HepG2 (cell line): ENCODE measurements at regions not wholly inside any gene's neighbourhood (a gene's known extent, or its start where the extent isn't known, plus 50 kb on each side); places are given as distances from the start of the nearest gene placed in this dataset.
"Not testable (repeated sequence)": the region's sequence is repeated elsewhere in the genome, so short reads cannot be mapped to it uniquely, and the experiment has no call there.

Source experiments
- ATAC-seq: fragments of 200-7000 bp; cut with Tn5 transposase; 3 replicates; pipeline ENCODE4 v1.9.1; 2020; ENCODE audit warnings: mild to moderate bottlenecking, moderate library complexity
- BruUV-seq: library from RNA; stranded (reverse); fragments of 400-500 nt; replicated peaks from 2 replicates; lab custom pipeline; 2021; lab: Mats Ljungman, UMichigan
- CTCF ChIA-PET: fragments of 300-600 bp; formaldehyde crosslinking; extraction: SDS; loops from one replicate; lab custom pipeline; 2021; ENCODE audit warnings: low total read pairs, inconsistent platforms, low intra/inter-chr PET ratio; lab: Yijun Ruan, JAX
- POLR2A ChIA-PET: fragments of 350-600 bp; sonication (Branson Sonifier 250); formaldehyde crosslinking; loops from one replicate; lab custom pipeline; 2020; ENCODE audit warnings: antibody characterized with exemption, inconsistent platforms; lab: Yijun Ruan, JAX
- DNase-seq: peaks from one replicate; pipeline ENCODE4 v3.0.0-alpha.2; 2015; ENCODE audit warnings: low spot score
- FAIRE-seq: peaks from 3 replicates; lab custom pipeline; 2011; peaks lifted over from hg19 to GRCh38; lab: Jason Lieb, UNC
- H2AFZ ChIP-seq: one replicate; pipeline ENCODE4 v1.6.1; 2011; ENCODE audit warnings: low read length, inconsistent platforms
- H3K27ac ChIP-seq: fragments of 300-600 bp; 3 replicates; pipeline ENCODE4 v1.8.0; 2011; ENCODE audit warnings: mixed run types, mild to moderate bottlenecking, mixed read lengths, low read length, inconsistent platforms; ENCODE audit not compliant: insufficient read depth; ENCODE audit errors: extremely low read length
- H3K27me3 ChIP-seq, 2 experiments: fragments of 200-600 bp in 1 of 2; 2 replicates in 1 of 2; 3 replicates in 1 of 2; pipeline versions ENCODE4 v1.6.0 to v1.8.0; 2011; ENCODE audit warnings: low read length in 2 of 2, mild to moderate bottlenecking in 2 of 2, moderate library complexity in 2 of 2, inconsistent platforms in 1 of 2; ENCODE audit not compliant: insufficient read depth in 2 of 2, control insufficient read depth in 1 of 2
- H3K36me3 ChIP-seq, 2 experiments: fragments of 200-600 bp in 1 of 2; replicated peaks in 1 of 2; 2 replicates in 1 of 2; 3 replicates in 1 of 2; pipeline versions ENCODE4 v1.5.1 to v1.8.0; 2011; ENCODE audit warnings: low read length in 2 of 2, inconsistent platforms in 1 of 2; ENCODE audit not compliant: insufficient read depth in 2 of 2, control insufficient read depth in 1 of 2
- H3K4me1 ChIP-seq: 2 replicates; pipeline ENCODE4 v1.5.1; 2012; ENCODE audit warnings: low read length, inconsistent platforms; ENCODE audit not compliant: insufficient read depth
- H3K4me2 ChIP-seq: 2 replicates; pipeline ENCODE4 v1.6.0; 2011; ENCODE audit warnings: low read depth, low read length, inconsistent platforms
- H3K4me3 ChIP-seq, 3 experiments: fragments of 200-600 bp in 1 of 3; sonication (generic), shearing (Covaris generic) in 1 of 3; replicated peaks in 1 of 3; 2 replicates each; pipeline ENCODE4 v1.5.1; 2011 to 2016; ENCODE audit warnings: low read length in 3 of 3, inconsistent platforms in 2 of 3, low read depth in 2 of 3, mild to moderate bottlenecking in 2 of 3, control low read depth in 1 of 3, mixed read lengths in 1 of 3; ENCODE audit not compliant: insufficient read depth in 1 of 3
- H3K79me2 ChIP-seq: one replicate; pipeline ENCODE4 v1.6.1; 2011; ENCODE audit warnings: low read length, inconsistent platforms; ENCODE audit not compliant: insufficient read depth
- H3K9ac ChIP-seq: 2 replicates; pipeline ENCODE4 v1.6.0; 2011; ENCODE audit warnings: mild to moderate bottlenecking, low read depth, low read length, inconsistent platforms; ENCODE audit not compliant: insufficient read depth
- H3K9me3 ChIP-seq: 2 replicates; pipeline ENCODE4 v1.5.1; 2012; ENCODE audit warnings: mild to moderate bottlenecking, low read length
- H4K20me1 ChIP-seq: 2 replicates; pipeline ENCODE4 v1.6.0; 2011; ENCODE audit warnings: inconsistent platforms, mild to moderate bottlenecking, low read length, moderate library complexity; ENCODE audit not compliant: insufficient read depth
- CEBPB ChIP-seq: IDR thresholded peaks from 2 replicates; pipeline ENCODE4 v1.6.1; 2011; ENCODE audit warnings: low read depth, low read length, improper control_type of control experiment, borderline replicate concordance
- ESRRA ChIP-seq: sonication (generic); formaldehyde crosslinking; IDR thresholded peaks from 2 replicates; pipeline ENCODE4 v1.5.1; 2020; ENCODE audit warnings: mild to moderate bottlenecking, low read depth, missing genetic modification reagents
- FOXP4 ChIP-seq: sonication (generic); formaldehyde crosslinking; IDR thresholded peaks from 2 replicates; pipeline ENCODE4 v1.4.0; 2020; ENCODE audit warnings: missing genetic modification reagents
- TRIM24 ChIP-seq: sonication (generic); formaldehyde crosslinking; IDR thresholded peaks from 2 replicates; pipeline ENCODE4 v1.8.0; 2022; ENCODE audit warnings: mild to moderate bottlenecking, missing genetic modification reagents
- ZNF20 ChIP-seq: sonication (generic); formaldehyde crosslinking; IDR thresholded peaks from 2 replicates; pipeline ENCODE4 v1.4.0; 2020; ENCODE audit warnings: mild to moderate bottlenecking, moderate library complexity, missing genetic modification reagents
- ZSCAN9 ChIP-seq: IDR thresholded peaks from 2 replicates; pipeline ENCODE4 v1.6.1; 2016; ENCODE audit warnings: borderline replicate concordance
- WGBS: methylation state at CpG from one replicate; pipeline ENCODE4 v1.1.6; 2017; ENCODE audit warnings: low lambda C conversion rate; 5-methylcytosine and 5-hydroxymethylcytosine counted together
- in situ Hi-C: cut with HindIII; loops from 2 replicates; pipeline ENCODE4 v1.10.0; 2017; ENCODE audit warnings: low pct_unique_long_range_greater_than_20kb; ENCODE audit not compliant: extremely low pct_ligation_motif_present
- intact Hi-C: fragments of 100-400 bp; cut with micrococcal nuclease; formaldehyde crosslinking; loops from one replicate; pipeline ENCODE4 v1.10.0; 2022; ENCODE audit not compliant: unreplicated experiment
- TF ChIP-seq, protein P1 (sequence below): sonication (generic); formaldehyde crosslinking; IDR thresholded peaks from 2 replicates; pipeline ENCODE4 v1.8.1; 2022; ENCODE audit warnings: low read depth, mild to moderate bottlenecking, missing genetic modification reagents

GRCh38 chr1:112855152-112855828, 100.7 kb downstream of the SLC16A1 start:
- TF ChIP-seq ZSCAN9 (CRISPR knock-in tag) = no peak
- no peak for TF ChIP-seq ESRRA (CRISPR knock-in tag)
- TF ChIP-seq CEBPB = 0 out of 2 replicates have a peak, but pooled peaks have one; percentile 15
- TF ChIP-seq, protein P1, sequence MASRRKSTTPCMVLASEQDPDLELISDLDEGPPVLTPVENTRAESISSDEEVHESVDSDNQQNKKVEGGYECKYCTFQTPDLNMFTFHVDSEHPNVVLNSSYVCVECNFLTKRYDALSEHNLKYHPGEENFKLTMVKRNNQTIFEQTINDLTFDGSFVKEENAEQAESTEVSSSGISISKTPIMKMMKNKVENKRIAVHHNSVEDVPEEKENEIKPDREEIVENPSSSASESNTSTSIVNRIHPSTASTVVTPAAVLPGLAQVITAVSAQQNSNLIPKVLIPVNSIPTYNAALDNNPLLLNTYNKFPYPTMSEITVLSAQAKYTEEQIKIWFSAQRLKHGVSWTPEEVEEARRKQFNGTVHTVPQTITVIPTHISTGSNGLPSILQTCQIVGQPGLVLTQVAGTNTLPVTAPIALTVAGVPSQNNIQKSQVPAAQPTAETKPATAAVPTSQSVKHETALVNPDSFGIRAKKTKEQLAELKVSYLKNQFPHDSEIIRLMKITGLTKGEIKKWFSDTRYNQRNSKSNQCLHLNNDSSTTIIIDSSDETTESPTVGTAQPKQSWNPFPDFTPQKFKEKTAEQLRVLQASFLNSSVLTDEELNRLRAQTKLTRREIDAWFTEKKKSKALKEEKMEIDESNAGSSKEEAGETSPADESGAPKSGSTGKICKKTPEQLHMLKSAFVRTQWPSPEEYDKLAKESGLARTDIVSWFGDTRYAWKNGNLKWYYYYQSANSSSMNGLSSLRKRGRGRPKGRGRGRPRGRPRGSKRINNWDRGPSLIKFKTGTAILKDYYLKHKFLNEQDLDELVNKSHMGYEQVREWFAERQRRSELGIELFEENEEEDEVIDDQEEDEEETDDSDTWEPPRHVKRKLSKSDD (CRISPR knock-in tag) = no peak
- TF ChIP-seq ZNF20 (CRISPR knock-in tag) = no peak
- TF ChIP-seq FOXP4 = no peak
- no peak for TF ChIP-seq TRIM24
- H3K9ac ChIP-seq = no peak overlapping the region
- 39% methylated on average over 6 of the region's 6 CpGs for WGBS
- H3K27ac ChIP-seq = no peak overlapping the region
- no peaks in the 10 kb centered on the region for H3K79me2 ChIP-seq
- intact Hi-C loops = no loop called here
- ChIA-PET CTCF (no interaction called here), POLR2A (no interaction called here)
- H2AFZ ChIP-seq = no peak overlapping the region
- ATAC-seq (no peak), FAIRE-seq (no peak), DNase-seq (no peak)
- H3K4me2 ChIP-seq = no peak overlapping the region
- no peaks in the 10 kb centered on the region for H4K20me1 ChIP-seq
- peaks cover 0 to 2% of the 10 kb centered on the region in 2 experiments; a peak in 1 of 5 replicates for H3K27me3 ChIP-seq
- no peaks in the 10 kb centered on the region for H3K4me1 ChIP-seq
- H3K4me3 ChIP-seq = no peak overlapping the region
- no peaks in the 10 kb centered on the region for H3K36me3 ChIP-seq
- H3K9me3 ChIP-seq = no peaks in the 10 kb centered on the region
- BruUV-seq = no TSS peak
- in situ Hi-C loops = no loop called here

- H2AFZ ChIP-seq, H3K27ac ChIP-seq, H3K4me3 ChIP-seq, CTCF ChIA-PET, POLR2A ChIA-PET, H3K4me2 ChIP-seq, H3K9me3 ChIP-seq, H3K9ac ChIP-seq, H3K36me3 ChIP-seq, FAIRE-seq, intact Hi-C loops, H3K27me3 ChIP-seq, H4K20me1 ChIP-seq, in situ Hi-C loops, DNase-seq, BruUV-seq, H3K79me2 ChIP-seq, H3K4me1 ChIP-seq, ATAC-seq: not testable (repeated sequence)
- 88% methylated on average over 17 of the region's 45 CpGs for WGBS
Measured at GRCh38 chr1:112854368-112854984, 101.5 kb downstream of the SLC16A1 start.
